Stimulated activated naive CD8-positive, alpha-beta T cell treated with anti-CD3 and anti-CD28 coated beads, Interleukin-15, amount 100 ng/mL, for 72 hours (primary cell): ENCODE measurements at regions not wholly inside any gene's neighbourhood (a gene's known extent, or its start where the extent isn't known, plus 50 kb on each side); places are given as distances from the start of the nearest gene placed in this dataset.
"Not testable (repeated sequence)": the region's sequence is repeated elsewhere in the genome, so short reads cannot be mapped to it uniquely, and the experiment has no call there.

Experiments
- ATAC-seq: fragments of 150-1000 bp; cut with Tn5 transposase; 2 replicates; pipeline ENCODE4 v1.10.0; 2021; ENCODE audit warnings: mild to moderate bottlenecking, moderate library complexity
- DNase-seq, 2 donors: peaks; one replicate each; pipeline ENCODE4 v3.0.0; 2021 to 2022
- H3K27ac Mint-ChIP-seq, 2 donors: one replicate each; pipeline ENCODE4 v1.8.0; 2022; ENCODE audit warnings: mild to moderate bottlenecking in 2 of 2, mixed read lengths in 2 of 2, moderate library complexity in 2 of 2
- H3K27me3 Mint-ChIP-seq: one replicate; pipeline ENCODE4 v1.8.0; 2022; ENCODE audit warnings: mixed read lengths
- H3K4me1 Mint-ChIP-seq: one replicate; pipeline ENCODE4 v1.8.0; 2022; ENCODE audit warnings: mild to moderate bottlenecking, mixed read lengths
- H3K4me3 Mint-ChIP-seq, 2 donors: one replicate each; pipeline ENCODE4 v1.8.0; 2022; ENCODE audit warnings: mild to moderate bottlenecking in 2 of 2, mixed read lengths in 2 of 2, moderate library complexity in 1 of 2
- H3K9me3 Mint-ChIP-seq, 2 donors: one replicate each; pipeline ENCODE4 v1.8.0; 2022; ENCODE audit warnings: mixed read lengths in 2 of 2

DNA sequence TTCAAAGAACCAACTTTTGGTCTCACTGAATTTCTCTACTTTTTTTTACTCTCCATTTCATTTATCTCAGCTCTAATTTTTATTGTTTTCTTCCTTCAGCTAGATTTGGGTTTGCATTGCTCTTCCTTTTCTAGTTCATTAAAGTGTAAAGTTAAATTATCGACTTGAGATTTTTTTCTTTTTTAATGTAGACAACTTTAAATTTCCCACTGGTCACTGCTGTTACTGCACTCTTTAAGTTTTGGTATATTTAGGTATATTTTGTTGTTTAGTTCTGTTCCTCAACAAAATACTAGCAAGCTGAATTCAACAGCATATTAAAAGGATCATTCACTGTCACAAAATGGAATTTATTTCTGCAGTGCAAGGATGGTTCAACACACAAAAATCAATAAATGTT is 572.0 kb upstream of the DIAPH2 start:
- H3K27me3 Mint-ChIP-seq = no peaks in the 10 kb centered on the region
- H3K9me3 Mint-ChIP-seq = no peaks in the 10 kb centered on the region
- no peaks in the 10 kb centered on the region for H3K4me1 Mint-ChIP-seq
- DNase-seq = no peak
- no peak overlapping the region for H3K27ac Mint-ChIP-seq
- no peak overlapping the region for H3K4me3 Mint-ChIP-seq
- ATAC-seq = no peak

DNA sequence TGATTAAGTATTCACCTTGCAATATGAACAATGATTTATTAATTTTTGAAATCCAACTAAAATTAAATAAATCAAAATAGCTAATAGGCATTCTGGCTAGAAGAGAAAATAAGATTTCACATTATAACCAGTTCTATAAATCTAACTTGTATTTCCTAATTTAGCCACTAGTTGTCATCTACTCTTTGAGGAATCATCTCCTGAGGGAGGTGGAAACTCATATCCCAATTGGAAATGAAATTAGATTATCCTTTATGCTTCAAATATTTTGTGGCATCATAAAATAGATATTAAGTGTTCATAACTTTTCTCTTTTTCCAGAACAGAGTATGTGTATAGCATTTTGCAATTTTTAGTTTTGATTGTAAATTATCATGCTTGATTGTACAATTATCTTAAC is 558.5 kb upstream of the DIAPH2 start:
- H3K4me1 Mint-ChIP-seq = no peaks in the 10 kb centered on the region

DNA sequence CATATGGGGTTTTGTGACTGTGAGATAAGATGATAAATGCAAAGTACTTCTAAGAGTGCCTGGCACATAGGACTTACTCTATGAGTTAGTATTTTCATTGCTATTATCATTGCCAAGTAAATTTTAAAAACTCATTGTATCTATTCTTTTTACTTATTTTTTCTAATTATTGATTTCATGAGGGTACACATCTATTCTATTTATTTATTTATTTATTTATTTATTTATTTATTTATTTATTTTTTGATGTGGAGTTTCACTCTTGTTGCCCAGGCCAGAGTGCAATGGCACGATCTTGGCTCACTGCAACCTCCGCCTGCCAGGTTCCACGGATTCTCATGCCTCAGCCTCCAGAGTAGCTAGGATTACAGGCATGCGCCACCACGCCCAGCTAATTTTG is 556.6 kb upstream of the DIAPH2 start:
- not testable (repeated sequence) for H3K4me1 Mint-ChIP-seq, DNase-seq, H3K27ac Mint-ChIP-seq, ATAC-seq, H3K27me3 Mint-ChIP-seq, H3K4me3 Mint-ChIP-seq, H3K9me3 Mint-ChIP-seq

More for the DNA sequence above, 558.5 kb upstream of the DIAPH2 start:
- ATAC-seq (no peak), DNase-seq (no peak)
- no peak overlapping the region for H3K4me3 Mint-ChIP-seq
- H3K27ac Mint-ChIP-seq = no peak overlapping the region
- H3K9me3 Mint-ChIP-seq = peaks cover 0 to 8% of the 10 kb centered on the region in 2 donors
- H3K27me3 Mint-ChIP-seq = no peaks in the 10 kb centered on the region

DNA sequence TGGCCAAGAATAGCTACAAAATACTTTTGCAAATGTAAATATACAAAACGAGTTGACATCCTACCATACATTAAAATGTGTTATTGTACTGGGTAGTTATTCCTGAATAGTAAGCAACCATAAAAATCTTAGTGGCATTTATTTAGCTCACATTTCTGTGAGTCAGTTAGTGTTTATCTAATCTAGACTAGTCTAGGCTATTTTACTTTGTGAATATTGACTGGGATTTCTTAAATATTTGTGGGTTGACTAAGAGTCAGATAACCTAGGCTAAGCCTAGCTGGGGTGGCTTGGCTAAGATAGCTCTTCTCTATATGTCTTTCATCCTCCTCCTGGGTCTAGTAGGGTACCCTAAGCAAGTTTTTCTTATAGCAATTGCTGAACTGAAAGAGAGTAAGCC is 543.8 kb upstream of the DIAPH2 start:
- ATAC-seq = no peak
- no peak overlapping the region for H3K27ac Mint-ChIP-seq
- no peaks in the 10 kb centered on the region for H3K27me3 Mint-ChIP-seq
- no peaks in the 10 kb centered on the region for H3K4me1 Mint-ChIP-seq
- no peaks in the 10 kb centered on the region for H3K9me3 Mint-ChIP-seq
- no peak overlapping the region for H3K4me3 Mint-ChIP-seq
- DNase-seq = no peak

DNA sequence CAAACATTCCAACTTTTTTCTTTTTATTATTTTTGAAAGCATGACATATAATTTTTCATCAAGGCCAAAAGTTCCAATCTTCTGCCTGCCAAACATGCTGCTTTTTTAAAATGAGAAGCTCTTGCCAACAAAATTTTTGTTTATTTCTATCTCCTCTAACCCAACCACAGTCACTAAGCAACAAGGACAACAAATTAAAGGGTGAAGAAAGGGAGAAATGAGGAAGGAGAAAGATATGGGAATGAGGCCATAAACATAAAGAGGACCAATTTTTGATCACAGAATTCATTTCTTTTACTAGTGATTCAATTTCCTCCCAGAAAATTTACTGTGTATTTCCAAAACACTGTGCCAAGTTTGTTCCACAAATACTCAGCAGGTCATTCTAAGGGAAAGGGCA is 537.0 kb upstream of the DIAPH2 start:
- H3K4me3 Mint-ChIP-seq = no peak overlapping the region
- H3K4me1 Mint-ChIP-seq = no peaks in the 10 kb centered on the region
- no peaks in the 10 kb centered on the region for H3K9me3 Mint-ChIP-seq
- H3K27ac Mint-ChIP-seq = no peak overlapping the region
- H3K27me3 Mint-ChIP-seq = no peaks in the 10 kb centered on the region
- DNase-seq = no peak
- ATAC-seq = no peak

DNA sequence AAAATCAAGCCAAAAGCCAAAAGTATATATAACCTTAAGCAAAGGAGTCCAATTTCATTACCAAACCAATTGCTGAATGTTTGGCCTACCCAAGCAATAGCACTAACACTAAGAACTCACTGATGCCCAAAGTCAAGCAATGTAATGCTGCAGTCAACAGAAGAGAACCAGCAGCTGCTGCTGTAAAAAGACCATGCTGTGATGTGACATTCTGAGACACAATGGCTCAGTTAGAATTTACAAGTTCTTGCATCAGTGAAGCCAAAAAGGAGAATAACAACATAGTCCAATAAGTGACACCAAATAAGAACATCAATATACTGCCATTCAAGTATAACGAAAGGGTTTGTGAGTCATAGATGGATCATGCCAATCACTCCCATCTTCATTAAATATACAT is 514.0 kb upstream of the DIAPH2 start:
- Mint-ChIP-seq H3K27ac (no peak overlapping the region), H3K27me3 (no peaks in the 10 kb centered on the region), H3K9me3 (no peaks in the 10 kb centered on the region), H3K4me1 (no peaks in the 10 kb centered on the region), H3K4me3 (no peak overlapping the region)
- no peak for DNase-seq
- no peak for ATAC-seq

DNA sequence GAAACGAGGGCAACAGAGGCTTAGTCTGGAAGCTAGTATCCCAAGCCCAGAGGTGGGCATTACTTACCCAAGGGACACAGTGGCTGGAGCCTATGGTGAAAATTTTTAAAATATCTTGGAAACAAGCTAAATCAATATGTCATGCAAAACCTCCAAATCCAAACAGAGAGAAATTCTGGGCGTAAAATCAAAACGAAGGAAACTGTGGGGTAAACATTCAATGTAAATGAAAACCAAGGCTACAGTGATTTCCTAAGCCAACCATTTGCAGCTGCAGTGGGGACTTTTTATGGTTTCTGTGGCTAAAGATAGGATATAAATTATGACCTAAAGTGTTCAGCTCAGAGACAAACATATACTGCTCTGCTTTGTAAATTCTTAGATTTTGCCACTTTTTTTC is 507.7 kb upstream of the DIAPH2 start:
- Mint-ChIP-seq H3K27ac (no peak overlapping the region), H3K9me3 (no peaks in the 10 kb centered on the region), H3K4me3 (no peak overlapping the region), H3K27me3 (no peaks in the 10 kb centered on the region), H3K4me1 (no peaks in the 10 kb centered on the region)
- ATAC-seq (no peak), DNase-seq (no peak)

DNA sequence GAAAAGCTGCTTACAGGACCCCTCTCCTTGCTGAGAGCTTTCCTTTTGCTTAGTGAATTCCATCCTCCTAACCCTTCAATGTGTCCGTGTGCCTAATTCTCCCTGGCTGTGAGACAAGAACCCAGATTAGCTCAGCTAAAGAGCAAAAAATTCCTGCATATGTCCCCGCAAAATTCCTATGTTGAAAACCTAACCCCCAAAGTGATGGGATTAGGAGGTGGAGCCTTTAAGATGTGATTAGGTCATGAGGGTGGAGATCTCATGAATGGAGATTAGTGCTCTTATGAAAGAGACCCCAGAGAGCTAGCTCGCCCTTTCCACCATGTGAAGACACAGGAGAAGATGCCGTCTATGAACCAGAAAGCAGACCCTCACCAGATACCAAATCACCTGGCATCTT is 503.0 kb upstream of the DIAPH2 start:
- H3K4me3 Mint-ChIP-seq = no peak overlapping the region
- no peaks in the 10 kb centered on the region for H3K4me1 Mint-ChIP-seq
- H3K27ac Mint-ChIP-seq = no peak overlapping the region
- no peaks in the 10 kb centered on the region for H3K9me3 Mint-ChIP-seq
- DNase-seq (no peak), ATAC-seq (no peak)
- no peaks in the 10 kb centered on the region for H3K27me3 Mint-ChIP-seq

DNA sequence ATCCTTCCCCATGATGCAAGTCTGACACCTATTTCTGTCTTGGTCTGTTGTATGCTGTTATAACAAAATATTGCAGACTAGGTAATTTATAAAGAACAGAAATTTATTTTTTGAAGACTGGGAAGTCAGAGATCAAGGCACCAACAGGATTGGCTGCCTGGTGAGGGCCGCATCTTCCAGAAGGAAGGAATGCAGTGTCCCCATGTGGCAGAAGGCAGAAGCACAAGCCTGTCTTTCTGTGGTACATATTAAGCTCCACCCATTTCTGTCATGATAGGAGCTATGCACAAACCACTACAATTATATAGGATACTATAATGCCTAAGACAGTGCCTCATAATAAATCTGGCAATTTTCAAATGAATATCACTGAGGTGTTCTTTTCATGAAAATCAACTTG is 502.3 kb upstream of the DIAPH2 start:
- no peaks in the 10 kb centered on the region for H3K9me3 Mint-ChIP-seq
- ATAC-seq (no peak), DNase-seq (no peak)
- H3K4me3 Mint-ChIP-seq = no peak overlapping the region
- no peaks in the 10 kb centered on the region for H3K27me3 Mint-ChIP-seq
- H3K4me1 Mint-ChIP-seq = no peaks in the 10 kb centered on the region
- H3K27ac Mint-ChIP-seq = no peak overlapping the region

DNA sequence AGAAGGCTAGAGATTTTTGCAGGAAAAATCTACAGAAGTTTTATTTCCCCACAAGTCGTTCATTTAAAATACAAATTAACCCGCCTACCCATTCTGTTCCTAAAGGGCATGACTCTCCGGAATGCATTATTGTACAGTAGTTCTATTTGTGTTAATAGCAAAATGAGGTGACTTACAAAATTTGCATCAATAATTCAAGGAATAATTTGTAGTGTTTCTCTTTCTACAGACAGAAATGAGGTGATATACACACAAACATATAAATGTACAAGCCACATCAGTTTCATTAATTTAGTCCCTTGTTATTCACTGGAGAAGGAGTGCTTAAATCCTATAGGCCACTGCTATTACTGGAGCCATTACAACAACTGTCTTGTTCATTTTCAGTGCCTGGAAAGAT is 501.3 kb upstream of the DIAPH2 start:
- Mint-ChIP-seq H3K27ac (no peak overlapping the region), H3K4me1 (no peaks in the 10 kb centered on the region), H3K9me3 (no peaks in the 10 kb centered on the region), H3K27me3 (no peaks in the 10 kb centered on the region), H3K4me3 (no peak overlapping the region)
- DNase-seq (no peak), ATAC-seq (no peak)

DNA sequence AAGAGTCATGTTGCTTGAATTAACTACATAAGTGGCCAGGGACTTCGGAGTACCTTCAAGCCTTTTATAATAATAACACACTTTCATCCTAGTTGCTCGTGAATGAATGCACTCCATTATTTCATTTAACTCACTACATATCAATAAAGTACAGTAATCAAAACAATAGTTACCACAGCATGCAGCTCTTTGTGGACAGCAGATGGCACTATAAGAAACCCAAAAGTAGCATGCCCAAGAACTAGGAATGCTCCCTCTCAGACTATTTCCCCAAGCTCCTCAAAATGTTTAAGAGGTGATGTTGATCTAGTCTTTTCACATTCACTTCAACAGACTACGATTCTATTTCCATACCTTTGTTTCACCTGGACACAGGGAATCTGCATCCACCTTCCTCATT is 500.8 kb upstream of the DIAPH2 start:
- no peak overlapping the region for H3K27ac Mint-ChIP-seq
- H3K9me3 Mint-ChIP-seq = no peaks in the 10 kb centered on the region
- H3K4me3 Mint-ChIP-seq = no peak overlapping the region
- no peaks in the 10 kb centered on the region for H3K4me1 Mint-ChIP-seq
- ATAC-seq = no peak
- no peak for DNase-seq
- no peaks in the 10 kb centered on the region for H3K27me3 Mint-ChIP-seq

DNA sequence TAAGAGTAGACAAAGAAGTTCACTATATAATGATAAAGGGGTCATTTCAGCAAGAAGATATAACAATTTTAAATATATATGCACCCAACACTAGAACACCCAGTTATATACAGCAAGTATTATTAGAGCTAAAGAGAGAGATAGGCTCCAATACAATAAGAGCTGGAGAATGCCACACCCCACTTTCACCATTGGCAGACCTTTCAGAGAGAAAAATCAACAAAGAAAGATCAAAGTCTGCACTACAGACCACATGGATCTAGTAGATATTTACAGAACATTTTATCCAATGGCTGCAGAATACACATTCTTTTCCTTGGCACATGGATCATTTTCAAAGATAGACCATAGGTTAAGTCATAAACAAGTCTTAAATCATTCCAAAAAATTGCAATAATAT is 479.7 kb upstream of the DIAPH2 start:
- no peak overlapping the region for H3K27ac Mint-ChIP-seq
- no peak for DNase-seq
- no peaks in the 10 kb centered on the region for H3K4me1 Mint-ChIP-seq
- no peak overlapping the region for H3K4me3 Mint-ChIP-seq
- H3K27me3 Mint-ChIP-seq = no peaks in the 10 kb centered on the region
- no peak for ATAC-seq
- H3K9me3 Mint-ChIP-seq = no peaks in the 10 kb centered on the region

DNA sequence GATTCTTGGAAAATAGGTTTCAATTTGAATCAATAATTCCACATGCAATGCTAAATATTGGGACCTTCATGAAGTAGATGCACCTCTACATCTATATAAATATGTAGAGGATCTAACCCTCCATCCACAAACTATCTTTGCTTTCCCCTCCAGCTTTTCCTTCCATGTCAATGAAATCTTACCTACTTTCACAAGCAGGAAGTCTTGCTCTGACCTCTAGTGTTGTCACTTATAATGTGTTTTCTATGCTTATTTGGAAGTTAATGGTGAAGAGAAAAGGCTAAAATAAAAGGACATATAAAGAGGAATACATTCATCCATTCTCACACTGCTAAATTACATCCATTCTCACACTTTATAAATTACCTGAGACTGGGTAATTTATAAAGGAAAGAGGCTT is 472.7 kb upstream of the DIAPH2 start:
- Mint-ChIP-seq H3K4me1 (no peaks in the 10 kb centered on the region), H3K27ac (no peak overlapping the region), H3K4me3 (no peak overlapping the region), H3K27me3 (no peaks in the 10 kb centered on the region), H3K9me3 (peaks cover 10 to 21% of the 10 kb centered on the region in 2 donors)
- DNase-seq (no peak), ATAC-seq (no peak)

DNA sequence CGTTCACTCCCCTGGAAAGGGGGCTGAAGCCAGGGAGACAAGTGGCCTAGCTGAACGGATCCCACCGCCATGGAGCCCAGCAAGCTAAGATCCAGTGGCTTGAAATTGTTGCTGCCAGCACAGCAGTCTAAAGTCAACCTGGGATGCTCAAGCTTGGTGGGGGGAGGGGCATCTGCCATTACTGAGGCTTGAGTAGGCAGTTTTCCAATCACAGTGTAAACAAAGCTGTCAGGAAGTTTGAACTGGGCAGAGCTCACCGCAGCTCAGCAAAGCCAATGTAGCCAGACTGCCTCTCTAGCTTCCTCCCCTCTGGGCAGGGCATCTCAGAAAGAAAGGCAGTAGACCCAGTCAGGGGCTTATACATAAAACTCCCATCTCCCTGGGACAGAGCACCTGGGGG is 470.0 kb upstream of the DIAPH2 start:
- not testable (repeated sequence) for DNase-seq

DNA sequence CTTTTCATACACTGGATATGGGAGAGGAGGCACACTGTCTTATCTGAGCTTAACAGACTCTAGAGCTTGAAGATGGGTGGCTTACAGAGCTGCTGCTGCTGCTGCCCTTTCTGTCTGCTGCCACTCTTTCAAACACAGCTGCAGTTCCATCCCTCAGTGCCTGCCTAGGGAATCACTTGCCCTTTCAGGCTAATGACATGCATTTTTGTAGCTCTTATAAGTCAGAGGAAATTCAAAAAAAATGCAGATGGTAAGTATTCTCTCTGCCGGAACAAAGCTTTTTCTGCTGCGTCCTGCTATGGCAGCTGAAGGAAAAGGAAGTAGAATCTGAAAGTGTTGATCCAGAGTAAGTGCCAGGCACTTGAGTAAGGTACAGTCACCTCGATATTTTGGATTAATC is 460.4 kb upstream of the DIAPH2 start:
- Mint-ChIP-seq H3K27me3 (no peaks in the 10 kb centered on the region), H3K4me3 (no peak overlapping the region), H3K27ac (no peak overlapping the region), H3K4me1 (no peaks in the 10 kb centered on the region), H3K9me3 (no peaks in the 10 kb centered on the region)
- DNase-seq (no peak), ATAC-seq (no peak)

More for the DNA sequence above, 470.0 kb upstream of the DIAPH2 start:
- H3K27me3 Mint-ChIP-seq, H3K4me1 Mint-ChIP-seq, ATAC-seq, H3K4me3 Mint-ChIP-seq, H3K27ac Mint-ChIP-seq: not testable (repeated sequence)
- peaks cover 16 to 26% of the 10 kb centered on the region in 2 donors for H3K9me3 Mint-ChIP-seq

DNA sequence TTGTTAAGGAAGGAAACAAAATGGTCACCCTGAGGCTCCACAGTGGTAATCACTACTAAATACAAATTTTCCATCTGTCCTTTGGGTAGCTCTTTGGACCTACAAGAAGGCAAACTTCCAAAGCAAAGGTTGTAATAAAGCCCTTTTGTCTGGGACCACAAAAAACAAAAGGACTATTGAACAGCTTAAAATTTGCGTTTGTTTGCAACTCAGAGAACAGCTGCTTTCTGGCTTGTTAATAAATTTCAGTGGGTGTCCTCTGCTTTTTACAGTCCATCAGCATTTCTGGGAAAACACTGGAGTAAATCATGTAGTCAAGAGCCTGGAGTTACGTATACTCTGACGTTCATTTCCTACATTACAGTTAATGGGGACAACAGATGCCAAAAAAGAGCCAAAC is 439.7 kb upstream of the DIAPH2 start:
- Mint-ChIP-seq H3K9me3 (peaks cover 0 to 7% of the 10 kb centered on the region in 2 donors), H3K4me3 (no peak overlapping the region), H3K4me1 (no peaks in the 10 kb centered on the region), H3K27ac (no peak overlapping the region), H3K27me3 (no peaks in the 10 kb centered on the region)
- no peak for ATAC-seq
- no peak for DNase-seq

DNA sequence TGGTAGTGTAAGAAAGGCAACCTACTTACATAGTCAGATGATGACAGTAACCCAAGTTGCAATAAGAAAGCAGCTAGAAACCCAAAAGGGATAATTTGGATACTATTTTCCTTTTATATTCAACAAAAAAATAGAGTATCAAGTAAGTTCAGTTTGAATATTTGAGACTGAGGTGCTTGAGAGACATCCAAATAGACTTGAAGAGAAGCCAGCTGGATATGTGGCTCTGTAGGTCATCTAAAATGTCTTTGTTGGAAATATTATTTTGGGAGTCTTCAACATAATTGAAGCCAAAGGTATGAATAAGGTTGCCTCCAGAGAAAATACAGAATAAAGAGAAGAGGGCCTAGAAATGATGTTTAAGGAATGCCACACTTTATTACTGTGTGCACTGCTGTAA is 438.2 kb upstream of the DIAPH2 start:
- Mint-ChIP-seq H3K9me3 (peaks cover 0 to 7% of the 10 kb centered on the region in 2 donors), H3K4me1 (no peaks in the 10 kb centered on the region), H3K27me3 (no peaks in the 10 kb centered on the region), H3K4me3 (no peak overlapping the region), H3K27ac (no peak overlapping the region)
- DNase-seq (no peak), ATAC-seq (no peak)
